ENCODE measurements at regions not wholly inside any gene's neighbourhood (a gene's known extent, or its start where the extent isn't known, plus 50 kb on each side); places are given as distances from the start of the nearest gene placed in this dataset.

GRCh38 chr12:88437226-88437625 lies 143.0 kb downstream of the KITLG start:
- Histone ChIP-seq H3K27ac (ENCODE audit: low read length) (no peak overlapping the region), H3K79me2 (ENCODE audit: insufficient read depth, low read length) (no peaks in the 10 kb centered on the region), H3K9ac (ENCODE audit: low read depth, low read length) (no peak overlapping the region), H3K4me2 (ENCODE audit: insufficient read depth, low read length) (no peak overlapping the region), H3K9me3 (ENCODE audit: insufficient read depth, low read length, severe bottlenecking) (no peaks in the 10 kb centered on the region), H3K27me3 (ENCODE audit: insufficient read depth, low read length, poor library complexity) (peaks cover 3% of the 10 kb centered on the region), H3K36me3 (ENCODE audit: insufficient read depth, low read length) (no peaks in the 10 kb centered on the region), H4K20me1 (ENCODE audit: insufficient read depth, low read length) (no peaks in the 10 kb centered on the region), H3K4me1 (ENCODE audit: insufficient read depth, low read length) (no peaks in the 10 kb centered on the region), H3K4me3 (ENCODE audit: low read depth in 1 of 2, low read length in 2 of 2) (no peak overlapping the region), H2AFZ (ENCODE audit: low read depth, low read length) (no peak overlapping the region)
- TF ChIP-seq CTCF (IDR thresholded peaks at IDR 0.05; ENCODE audit: borderline replicate concordance, extremely low read depth, low read length, poor library complexity, severe bottlenecking), result no peak
- no peak for TF ChIP-seq EZH2 (IDR thresholded peaks at IDR 0.05; ENCODE audit: borderline replicate concordance, low read depth, low read length, severe bottlenecking)
- ATAC-seq (ENCODE audit: insufficient read depth, low read depth), result no peak
- no peak for DNase-seq

All from DND-41 (cell line).